HG03196 (cell line): ENCODE measurements at regions not wholly inside any gene's neighbourhood (a gene's known extent, or its start where the extent isn't known, plus 50 kb on each side); places are given as distances from the start of the nearest gene placed in this dataset.
"Not testable (repeated sequence)": the region's sequence is repeated elsewhere in the genome, so short reads cannot be mapped to it uniquely, and the experiment has no call there.

Experiments
- ATAC-seq: cut with Tn5 transposase; IDR thresholded peaks from one replicate; pipeline ENCODE4 v1.9.1; 2021; ENCODE audit not compliant: unreplicated experiment

- ATAC-seq: no peak
Measured at GRCh38 chr13:105902396-105902795, 633.1 kb downstream of the EFNB2 start.

GRCh38 chr13:105897575-105897974 is 637.9 kb downstream of the EFNB2 start:
- no peak for ATAC-seq

GRCh38 chr13:105894697-105895096 is 640.8 kb downstream of the EFNB2 start:
- ATAC-seq: no peak

GRCh38 chr13:105890509-105890908 is 645.0 kb downstream of the EFNB2 start:
- no peak for ATAC-seq

- ATAC-seq: no peak
Measured at GRCh38 chr13:105878119-105878700, 657.3 kb downstream of the EFNB2 start.

- ATAC-seq: no peak
Measured at GRCh38 chr13:105874814-105875213, 660.6 kb downstream of the EFNB2 start.

GRCh38 chr13:105871768-105872167 is 663.7 kb downstream of the EFNB2 start:
- no peak for ATAC-seq

- ATAC-seq: no peak
Measured at GRCh38 chr13:105871326-105871725, 664.1 kb downstream of the EFNB2 start.

GRCh38 chr13:105863300-105863920 is 672.1 kb downstream of the EFNB2 start:
- ATAC-seq: no peak

GRCh38 chr13:105848494-105848893 is 687.0 kb downstream of the EFNB2 start:
- ATAC-seq: no peak

GRCh38 chr13:105847527-105848291 is 687.8 kb downstream of the EFNB2 start:
- ATAC-seq: no peak

GRCh38 chr13:105846923-105847322 is 688.5 kb downstream of the EFNB2 start:
- ATAC-seq: no peak

GRCh38 chr13:105841286-105841685 is 694.2 kb downstream of the EFNB2 start:
- no peak for ATAC-seq

GRCh38 chr13:105838231-105838630 is 697.2 kb downstream of the EFNB2 start:
- no peak for ATAC-seq

- not testable (repeated sequence) for ATAC-seq
Measured at GRCh38 chr13:105837295-105837694, 698.2 kb downstream of the EFNB2 start.

GRCh38 chr13:105830821-105831220 is 704.6 kb downstream of the EFNB2 start:
- no peak for ATAC-seq

GRCh38 chr13:105827111-105827809 is 708.2 kb downstream of the EFNB2 start:
- ATAC-seq: no peak

- no peak for ATAC-seq
Measured at GRCh38 chr13:105825071-105825470, 710.4 kb downstream of the EFNB2 start.

GRCh38 chr13:105821337-105821736 is 714.1 kb downstream of the EFNB2 start:
- no peak for ATAC-seq

- ATAC-seq: no peak
Measured at GRCh38 chr13:105820415-105820814, 715.0 kb downstream of the EFNB2 start.

- ATAC-seq: no peak
Measured at GRCh38 chr13:105817498-105817897, 718.0 kb downstream of the EFNB2 start.

GRCh38 chr13:105816994-105817393 is 718.5 kb downstream of the EFNB2 start:
- no peak for ATAC-seq
